Naive thymus-derived CD8-positive, alpha-beta T cell (primary cell): ENCODE measurements at regions not wholly inside any gene's neighbourhood (a gene's known extent, or its start where the extent isn't known, plus 50 kb on each side); places are given as distances from the start of the nearest gene placed in this dataset.
"Not testable (repeated sequence)": the region's sequence is repeated elsewhere in the genome, so short reads cannot be mapped to it uniquely, and the experiment has no call there.

ENCODE experiments used
- ATAC-seq, 2 donors: fragments of 150-1000 bp; cut with Tn5 transposase in 1 of 2; sonication (Bioruptor Pico), chemical (Tn5 transposase) in 1 of 2; 1 replicate in 1 of 2; 2 replicates in 1 of 2; pipeline ENCODE4 v1.10.0; 2021; ENCODE audit warnings: mild to moderate bottlenecking in 2 of 2, moderate library complexity in 2 of 2
- POLR2A ChIA-PET: fragments of 350-600 bp; sonication (Branson Sonifier 250); formaldehyde crosslinking; loops from one replicate; lab custom pipeline; 2021; ENCODE audit warnings: antibody characterized with exemption; lab: Charles Lee
- DNase-seq, 10 donors: peaks; one replicate each; pipeline versions ENCODE4 v3.0.0 to v3.0.0-alpha.2; 2020 to 2022
- H3K27ac Mint-ChIP-seq, 10 donors: one replicate each; pipeline ENCODE4 v1.8.0; 2020 to 2022; ENCODE audit warnings: mild to moderate bottlenecking in 10 of 10, mixed read lengths in 10 of 10, moderate library complexity in 4 of 10, inconsistent platforms in 1 of 10
- H3K27me3 Mint-ChIP-seq, 5 donors: one replicate each; pipeline ENCODE4 v1.8.0; 2021 to 2022; ENCODE audit warnings: mixed read lengths in 5 of 5
- H3K36me3 Mint-ChIP-seq, 3 donors: one replicate each; pipeline ENCODE4 v1.8.0; 2020 to 2022; ENCODE audit warnings: mixed read lengths in 3 of 3, mild to moderate bottlenecking in 2 of 3, inconsistent platforms in 1 of 3
- H3K4me1 Mint-ChIP-seq, 4 donors: one replicate each; pipeline ENCODE4 v1.8.0; 2021 to 2022; ENCODE audit warnings: mixed read lengths in 4 of 4
- H3K4me3 Mint-ChIP-seq, 10 donors: one replicate each; pipeline ENCODE4 v1.8.0; 2020 to 2022; ENCODE audit warnings: mild to moderate bottlenecking in 10 of 10, mixed read lengths in 10 of 10, moderate library complexity in 6 of 10, inconsistent platforms in 1 of 10
- H3K9me3 Mint-ChIP-seq, 9 donors: one replicate each; pipeline ENCODE4 v1.8.0; 2020 to 2022; ENCODE audit warnings: mixed read lengths in 9 of 9, mild to moderate bottlenecking in 3 of 9, inconsistent platforms in 1 of 9, moderate library complexity in 1 of 9

GRCh38 chr7:108659261-108659660, 89.6 kb downstream of the DNAJB9 start:
- H3K27ac Mint-ChIP-seq: no peak overlapping the region
- DNase-seq: no peak
- no peak overlapping the region for H3K4me3 Mint-ChIP-seq
- peaks cover 0 to 1% (median 0%) of the 10 kb centered on the region in 4 donors for H3K4me1 Mint-ChIP-seq
- ATAC-seq: no peak
- H3K27me3 Mint-ChIP-seq: peaks cover 0 to 7% (median 0%) of the 10 kb centered on the region in 5 donors
- POLR2A ChIA-PET: no interaction called here
- H3K36me3 Mint-ChIP-seq: no peaks in the 10 kb centered on the region
- no peaks in the 10 kb centered on the region for H3K9me3 Mint-ChIP-seq

- Mint-ChIP-seq H3K27me3 (peaks cover 0 to 7% (median 0%) of the 10 kb centered on the region in 5 donors), H3K36me3 (no peaks in the 10 kb centered on the region)
Observed at GRCh38 chr7:108659867-108660266, 90.2 kb downstream of the DNAJB9 start.

GRCh38 chr7:108660465-108660864, 90.8 kb downstream of the DNAJB9 start:
- ATAC-seq: no peak
- peaks cover 0 to 7% (median 0%) of the 10 kb centered on the region in 5 donors for H3K27me3 Mint-ChIP-seq

More at GRCh38 chr7:108659867-108660266, 90.2 kb downstream of the DNAJB9 start:
- no peak for DNase-seq
- no peaks in the 10 kb centered on the region for H3K9me3 Mint-ChIP-seq
- no peak overlapping the region for H3K4me3 Mint-ChIP-seq
- H3K4me1 Mint-ChIP-seq: peaks cover 0 to 1% (median 0%) of the 10 kb centered on the region in 4 donors
- H3K27ac Mint-ChIP-seq: no peak overlapping the region
- POLR2A ChIA-PET: no interaction called here
- no peak for ATAC-seq

GRCh38 chr7:108662783-108663362, 93.2 kb downstream of the DNAJB9 start:
- no peak overlapping the region for H3K27ac Mint-ChIP-seq
- peaks cover 0 to 6% (median 3%) of the 10 kb centered on the region in 5 donors for H3K27me3 Mint-ChIP-seq
- H3K4me3 Mint-ChIP-seq: no peak overlapping the region
- POLR2A ChIA-PET: no interaction called here
- H3K4me1 Mint-ChIP-seq: peaks cover 0 to 1% (median 0%) of the 10 kb centered on the region in 4 donors
- ATAC-seq (no peak), DNase-seq (no peak)
- peaks cover 0 to 3% (median 0%) of the 10 kb centered on the region in 9 donors for H3K9me3 Mint-ChIP-seq
- H3K36me3 Mint-ChIP-seq: no peaks in the 10 kb centered on the region

More at GRCh38 chr7:108660465-108660864, 90.8 kb downstream of the DNAJB9 start:
- no peak overlapping the region for H3K27ac Mint-ChIP-seq
- no peaks in the 10 kb centered on the region for H3K9me3 Mint-ChIP-seq
- no peaks in the 10 kb centered on the region for H3K36me3 Mint-ChIP-seq
- H3K4me1 Mint-ChIP-seq: peaks cover 0 to 1% (median 0%) of the 10 kb centered on the region in 4 donors
- POLR2A ChIA-PET: no interaction called here
- DNase-seq: no peak
- no peak overlapping the region for H3K4me3 Mint-ChIP-seq

- Mint-ChIP-seq H3K4me1 (peaks cover 0 to 1% (median 0%) of the 10 kb centered on the region in 4 donors), H3K9me3 (peaks cover 0 to 3% (median 0%) of the 10 kb centered on the region in 9 donors), H3K4me3 (no peak overlapping the region), H3K27me3 (peaks cover 5 to 8% (median 7%) of the 10 kb centered on the region in 5 donors), H3K27ac (no peak overlapping the region), H3K36me3 (no peaks in the 10 kb centered on the region)
- ATAC-seq (no peak), DNase-seq (no peak)
- POLR2A ChIA-PET: no interaction called here
Observed at GRCh38 chr7:108663701-108664100, 94.0 kb downstream of the DNAJB9 start.

- ATAC-seq (no peak), DNase-seq (no peak)
- POLR2A ChIA-PET: no interaction called here
- no peaks in the 10 kb centered on the region for H3K4me1 Mint-ChIP-seq
- H3K9me3 Mint-ChIP-seq: peaks cover 0 to 12% (median 2%) of the 10 kb centered on the region in 9 donors
- peaks cover 7 to 29% (median 9%) of the 10 kb centered on the region in 5 donors for H3K27me3 Mint-ChIP-seq
- no peaks in the 10 kb centered on the region for H3K36me3 Mint-ChIP-seq
- no peak overlapping the region for H3K4me3 Mint-ChIP-seq
- no peak overlapping the region for H3K27ac Mint-ChIP-seq
Observed at GRCh38 chr7:108667216-108667615, 97.5 kb downstream of the DNAJB9 start.

GRCh38 chr7:108669958-108670357, 100.3 kb downstream of the DNAJB9 start:
- POLR2A ChIA-PET: no interaction called here
- H3K27me3 Mint-ChIP-seq: peaks cover 7 to 29% (median 9%) of the 10 kb centered on the region in 5 donors
- no peaks in the 10 kb centered on the region for H3K4me1 Mint-ChIP-seq
- no peak overlapping the region for H3K4me3 Mint-ChIP-seq
- DNase-seq (no peak), ATAC-seq (no peak)
- no peaks in the 10 kb centered on the region for H3K36me3 Mint-ChIP-seq
- H3K9me3 Mint-ChIP-seq: peaks cover 0 to 12% (median 2%) of the 10 kb centered on the region in 9 donors
- H3K27ac Mint-ChIP-seq: no peak overlapping the region

- ATAC-seq, H3K36me3 Mint-ChIP-seq, H3K4me1 Mint-ChIP-seq, DNase-seq, POLR2A ChIA-PET, H3K4me3 Mint-ChIP-seq, H3K27ac Mint-ChIP-seq: not testable (repeated sequence)
- peaks cover under 1 to 22% (median 2%) of the 10 kb centered on the region in 5 donors for H3K27me3 Mint-ChIP-seq
- peaks cover 0 to 17% (median 2%) of the 10 kb centered on the region in 9 donors for H3K9me3 Mint-ChIP-seq
Observed at GRCh38 chr7:108673699-108674098, 104.0 kb downstream of the DNAJB9 start.

- no peak overlapping the region for H3K4me3 Mint-ChIP-seq
- POLR2A ChIA-PET: no interaction called here
- H3K4me1 Mint-ChIP-seq: no peaks in the 10 kb centered on the region
- H3K27me3 Mint-ChIP-seq: peaks cover 0 to 5% (median 0%) of the 10 kb centered on the region in 5 donors
- ATAC-seq: no peak
- no peaks in the 10 kb centered on the region for H3K36me3 Mint-ChIP-seq
- peaks cover 0 to 26% (median 3%) of the 10 kb centered on the region in 9 donors for H3K9me3 Mint-ChIP-seq
- DNase-seq: no peak
- H3K27ac Mint-ChIP-seq: no peak overlapping the region
Observed at GRCh38 chr7:108684629-108685028, 115.0 kb downstream of the DNAJB9 start.

- Mint-ChIP-seq H3K27me3 (peaks cover 0 to 5% (median 0%) of the 10 kb centered on the region in 5 donors), H3K9me3 (peaks cover 0 to 19% (median 8%) of the 10 kb centered on the region in 9 donors), H3K27ac (no peak overlapping the region), H3K4me1 (no peaks in the 10 kb centered on the region), H3K36me3 (no peaks in the 10 kb centered on the region), H3K4me3 (no peak overlapping the region)
- DNase-seq: no peak
- ATAC-seq: no peak
- POLR2A ChIA-PET: no interaction called here
Observed at GRCh38 chr7:108686494-108686893, 116.8 kb downstream of the DNAJB9 start.

- no peak for DNase-seq
- peaks cover 0 to 8% (median 2%) of the 10 kb centered on the region in 9 donors for H3K9me3 Mint-ChIP-seq
- H3K4me1 Mint-ChIP-seq: no peaks in the 10 kb centered on the region
- POLR2A ChIA-PET: no interaction called here
- no peak for ATAC-seq
- no peak overlapping the region for H3K27ac Mint-ChIP-seq
- peaks cover 0 to 25% (median 11%) of the 10 kb centered on the region in 5 donors for H3K27me3 Mint-ChIP-seq
- no peak overlapping the region for H3K4me3 Mint-ChIP-seq
- no peaks in the 10 kb centered on the region for H3K36me3 Mint-ChIP-seq
Observed at GRCh38 chr7:108697254-108697653, 127.6 kb downstream of the DNAJB9 start.

GRCh38 chr7:108711611-108712010, 141.9 kb downstream of the DNAJB9 start:
- Mint-ChIP-seq H3K9me3 (peaks cover 0 to 18% (median 0%) of the 10 kb centered on the region in 9 donors), H3K4me3 (no peak overlapping the region), H3K27me3 (peaks cover 4 to 34% (median 5%) of the 10 kb centered on the region in 5 donors), H3K36me3 (no peaks in the 10 kb centered on the region), H3K4me1 (no peaks in the 10 kb centered on the region), H3K27ac (no peak overlapping the region)
- POLR2A ChIA-PET: no interaction called here
- DNase-seq (no peak), ATAC-seq (no peak)

- ATAC-seq (no peak), DNase-seq (no peak)
- H3K9me3 Mint-ChIP-seq: peaks cover 0 to 7% (median 0%) of the 10 kb centered on the region in 9 donors
- POLR2A ChIA-PET: no interaction called here
- H3K27ac Mint-ChIP-seq: no peak overlapping the region
- peaks cover 3 to 31% (median 11%) of the 10 kb centered on the region in 5 donors for H3K27me3 Mint-ChIP-seq
- H3K4me3 Mint-ChIP-seq: no peak overlapping the region
- H3K4me1 Mint-ChIP-seq: no peaks in the 10 kb centered on the region
- no peaks in the 10 kb centered on the region for H3K36me3 Mint-ChIP-seq
Observed at GRCh38 chr7:108716783-108717182, 147.1 kb downstream of the DNAJB9 start.
